ENCODE measurements at regions not wholly inside any gene's neighbourhood (a gene's known extent, or its start where the extent isn't known, plus 50 kb on each side); places are given as distances from the start of the nearest gene placed in this dataset.

GRCh38 chr3:182212479-182213076 is 500.9 kb downstream of the SOX2 start:
- TF ChIP-seq CTCF (IDR thresholded peaks at IDR 0.05; ENCODE audit: low read depth, low read length, missing input control) (no peak), MAX (IDR thresholded peaks at IDR 0.05) (no peak), YY1 (IDR thresholded peaks at IDR 0.05) (no peak), HNF4G (IDR thresholded peaks at IDR 0.05) (no peak), NR2F2 (IDR thresholded peaks at IDR 0.05) (no peak), TAF1 (conservative IDR thresholded peaks at IDR 0.05) (no peak), ZBTB33 (IDR thresholded peaks at IDR 0.05) (no peak), RAD21 (IDR thresholded peaks at IDR 0.05) (no peak), JUND (IDR thresholded peaks at IDR 0.05) (peak; percentile 18 to 61), ATF3 (IDR thresholded peaks at IDR 0.05) (no peak), GABPA (IDR thresholded peaks at IDR 0.05 in 1 of 2, conservative IDR thresholded peaks at IDR 0.05 in 1 of 2) (no peak)
